HG02870 (cell line): ENCODE measurements at regions not wholly inside any gene's neighbourhood (a gene's known extent, or its start where the extent isn't known, plus 50 kb on each side); places are given as distances from the start of the nearest gene placed in this dataset.

Source experiments
- ATAC-seq: cut with Tn5 transposase; IDR thresholded peaks from one replicate; pipeline ENCODE4 v1.9.1; 2021; ENCODE audit warnings: mild to moderate bottlenecking, moderate library complexity; ENCODE audit not compliant: unreplicated experiment

DNA sequence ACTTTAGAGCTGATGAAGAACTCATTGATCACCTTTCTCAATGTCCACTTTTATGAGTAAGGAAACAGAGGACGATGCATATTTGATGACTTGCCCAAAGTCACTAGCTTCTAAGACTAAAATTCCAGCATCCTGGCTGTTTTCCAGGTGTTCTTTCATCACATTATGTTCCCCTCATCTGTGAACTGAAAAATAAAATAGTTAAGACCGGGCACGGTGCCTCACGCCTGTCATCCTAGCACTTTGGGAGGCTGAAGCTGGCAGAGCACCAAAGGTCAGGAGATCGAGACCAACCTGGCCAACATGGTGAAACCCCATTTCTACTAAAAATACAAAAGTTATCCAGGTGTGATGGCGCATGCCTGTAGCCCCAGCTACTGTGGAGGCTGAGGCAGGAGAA is 297.5 kb downstream of the DUSP10 start:
- ATAC-seq = no peak

DNA sequence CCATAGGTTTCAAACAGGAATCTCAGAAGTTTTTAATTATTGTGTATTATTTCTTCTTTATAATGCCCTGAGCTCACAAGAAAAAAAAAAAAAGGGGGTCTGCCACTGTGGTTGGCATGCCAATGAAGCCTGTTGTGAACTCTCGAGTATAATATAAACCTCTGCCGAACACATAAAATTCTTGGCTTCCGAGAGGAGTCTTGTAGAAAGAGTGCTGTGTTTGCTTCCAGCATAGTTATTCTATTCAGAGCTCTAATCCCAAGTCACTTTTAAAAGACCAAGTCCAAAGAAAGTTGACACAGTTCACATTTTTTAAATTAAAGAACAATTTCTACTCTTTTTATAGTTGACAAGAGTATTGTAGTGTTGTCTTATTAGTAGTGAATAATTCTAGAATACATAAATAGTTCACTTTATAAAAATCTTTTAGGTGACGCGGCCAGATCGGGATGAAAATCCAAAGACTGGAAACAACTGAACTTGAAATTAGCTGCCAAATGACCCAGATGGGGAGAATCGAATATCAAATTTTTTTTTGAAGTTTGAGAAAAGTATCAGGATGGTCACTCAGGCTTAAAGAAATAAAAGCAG is 293.2 kb downstream of the DUSP10 start:
- no peak for ATAC-seq

DNA sequence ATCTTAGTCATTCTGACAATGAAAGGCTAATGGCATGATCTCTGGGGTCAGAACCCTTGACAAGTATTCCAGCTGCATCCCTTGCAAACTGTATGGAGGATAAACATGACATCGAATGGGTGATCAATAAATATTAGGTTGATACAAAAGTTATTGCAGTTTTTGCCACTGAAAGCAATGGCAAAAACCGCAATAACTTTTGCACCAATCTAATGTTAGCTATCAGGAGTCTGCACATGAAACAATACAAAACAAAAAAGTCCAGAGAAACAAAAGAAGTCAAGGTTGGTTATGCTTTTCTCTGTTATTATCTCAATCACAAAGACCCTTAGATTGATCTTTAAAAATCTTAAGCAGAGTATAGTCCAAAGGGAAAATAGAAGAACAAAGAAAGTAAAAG is 292.7 kb downstream of the DUSP10 start:
- no peak for ATAC-seq

DNA sequence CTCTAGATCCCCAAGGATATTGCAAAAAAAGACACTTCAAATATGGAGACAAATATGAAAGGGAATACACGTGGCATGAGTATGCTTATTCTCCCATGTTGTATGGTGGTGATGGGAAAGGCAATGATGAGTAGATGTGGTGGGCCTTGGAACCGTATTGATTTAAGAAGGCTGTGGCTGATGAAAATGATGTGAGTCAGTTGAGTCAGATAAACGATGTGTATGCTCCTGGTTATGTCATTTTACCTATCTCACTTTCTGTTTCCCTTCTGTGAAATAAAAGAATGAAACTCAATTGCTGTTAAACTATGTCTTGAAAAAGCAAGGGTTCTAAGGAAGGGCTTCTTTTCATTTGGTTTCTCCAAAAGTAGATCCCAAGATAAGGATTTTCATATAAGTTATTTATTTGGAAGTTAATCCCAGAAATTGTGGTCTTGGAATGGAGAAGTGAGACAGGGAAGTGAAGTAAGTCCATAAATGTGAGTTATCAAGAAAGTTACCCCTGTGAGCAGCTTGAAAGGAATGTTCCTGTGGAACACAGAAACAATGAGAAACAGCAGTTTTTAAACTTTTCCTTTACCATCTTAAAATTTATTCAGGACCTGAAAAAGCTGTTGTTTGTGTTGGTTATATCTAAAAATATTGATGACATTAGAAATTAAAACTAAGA is 292.0 kb downstream of the DUSP10 start:
- no peak for ATAC-seq

DNA sequence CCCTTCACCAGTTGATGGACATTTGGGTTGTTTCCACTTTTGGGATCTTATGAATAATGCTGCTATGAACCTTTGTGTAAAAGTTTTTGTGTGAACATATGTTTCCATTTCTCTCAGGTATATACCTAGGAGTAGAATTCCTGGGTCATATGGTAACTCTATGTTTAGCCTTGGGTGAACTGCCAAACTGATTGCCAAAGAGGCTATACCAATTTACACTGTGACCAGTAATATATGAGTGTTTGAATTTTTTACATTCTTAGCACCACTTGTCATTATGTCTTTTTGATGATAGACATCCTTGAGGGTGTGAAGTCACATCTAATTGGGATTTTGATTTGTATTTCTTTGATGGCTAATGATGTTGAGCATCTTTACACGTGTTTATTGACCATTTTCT is 290.1 kb downstream of the DUSP10 start:
- ATAC-seq = no peak

DNA sequence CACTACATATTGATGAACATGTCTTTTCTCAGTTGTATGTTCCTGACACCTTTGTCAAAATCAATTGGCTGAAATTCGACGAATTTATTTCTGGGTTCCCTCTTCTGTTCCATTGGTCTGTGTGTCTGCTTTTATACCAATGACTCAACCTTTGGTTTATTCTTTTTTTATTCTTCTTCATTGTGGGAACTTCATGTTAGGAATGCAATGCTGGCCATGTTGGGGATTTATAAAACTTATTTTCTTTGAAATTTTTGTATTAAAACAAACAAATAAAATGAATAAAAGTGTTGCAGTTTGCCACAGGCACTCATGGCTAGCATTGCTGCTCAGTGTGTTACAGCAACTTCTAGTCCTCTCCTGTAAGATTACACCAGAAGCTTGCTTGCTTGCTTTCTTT is 287.8 kb downstream of the DUSP10 start:
- ATAC-seq = no peak

DNA sequence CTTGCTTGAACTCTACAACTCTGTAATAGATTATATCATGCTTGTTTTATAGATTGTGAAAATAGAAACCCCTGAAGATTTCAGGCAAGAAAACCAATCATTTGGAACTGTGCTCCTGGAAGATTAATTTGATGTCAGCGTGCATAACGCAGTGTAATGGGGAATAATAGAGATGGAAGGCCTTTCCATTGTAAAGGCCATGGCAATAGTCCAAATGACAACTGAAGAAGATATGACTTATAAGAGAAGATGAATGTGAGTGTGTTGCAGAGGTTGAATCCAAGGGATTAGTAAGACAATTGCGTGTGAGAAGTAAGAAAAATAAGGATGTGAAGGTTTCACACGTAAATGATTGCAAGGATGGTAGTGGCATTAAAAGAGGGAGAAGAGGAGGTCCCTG is 285.0 kb downstream of the DUSP10 start:
- no peak for ATAC-seq

GRCh38 chr1:221457685-221458446 is 284.0 kb downstream of the DUSP10 start:
- no peak for ATAC-seq

DNA sequence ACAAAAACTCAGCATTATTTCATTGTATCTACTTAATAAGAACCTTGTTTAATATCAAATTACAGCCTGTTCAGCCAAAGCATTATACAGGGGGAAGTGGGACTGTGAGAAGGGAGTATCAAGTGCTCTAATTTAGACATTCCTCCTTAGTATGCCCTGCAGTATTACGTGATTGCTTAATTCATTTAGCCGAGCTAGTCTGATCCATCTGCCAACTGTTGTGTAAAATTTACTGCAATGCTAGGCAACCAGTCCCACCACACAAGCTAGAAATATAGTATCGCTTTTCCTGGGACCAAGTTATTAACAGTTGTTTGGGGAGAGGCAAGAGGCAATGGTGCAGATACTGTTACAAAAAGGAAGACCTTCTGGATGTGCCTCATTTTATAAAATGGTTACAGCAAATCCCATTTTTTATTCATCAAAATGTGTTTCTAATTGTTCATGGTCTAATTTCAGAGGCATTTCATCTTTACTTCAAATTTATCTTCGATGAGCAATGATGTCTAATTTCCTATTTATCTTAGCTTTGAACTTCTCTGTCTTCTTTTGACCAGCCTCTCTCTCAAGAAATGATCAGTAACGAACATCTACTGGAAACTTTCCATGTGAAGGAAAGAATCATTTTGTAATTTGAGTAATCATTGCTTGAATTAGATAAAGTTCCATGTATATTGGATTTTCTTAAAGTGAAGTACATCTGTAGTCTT is 283.3 kb downstream of the DUSP10 start:
- no peak for ATAC-seq

GRCh38 chr1:221459558-221459957 is 282.3 kb downstream of the DUSP10 start:
- no peak for ATAC-seq

GRCh38 chr1:221462345-221462744 is 279.5 kb downstream of the DUSP10 start:
- ATAC-seq = no peak

- no peak for ATAC-seq
These were observed 273.3 kb downstream of the DUSP10 start for GRCh38 chr1:221468546-221468945.

- no peak for ATAC-seq
These were observed 272.4 kb downstream of the DUSP10 start for GRCh38 chr1:221469476-221469875.

DNA sequence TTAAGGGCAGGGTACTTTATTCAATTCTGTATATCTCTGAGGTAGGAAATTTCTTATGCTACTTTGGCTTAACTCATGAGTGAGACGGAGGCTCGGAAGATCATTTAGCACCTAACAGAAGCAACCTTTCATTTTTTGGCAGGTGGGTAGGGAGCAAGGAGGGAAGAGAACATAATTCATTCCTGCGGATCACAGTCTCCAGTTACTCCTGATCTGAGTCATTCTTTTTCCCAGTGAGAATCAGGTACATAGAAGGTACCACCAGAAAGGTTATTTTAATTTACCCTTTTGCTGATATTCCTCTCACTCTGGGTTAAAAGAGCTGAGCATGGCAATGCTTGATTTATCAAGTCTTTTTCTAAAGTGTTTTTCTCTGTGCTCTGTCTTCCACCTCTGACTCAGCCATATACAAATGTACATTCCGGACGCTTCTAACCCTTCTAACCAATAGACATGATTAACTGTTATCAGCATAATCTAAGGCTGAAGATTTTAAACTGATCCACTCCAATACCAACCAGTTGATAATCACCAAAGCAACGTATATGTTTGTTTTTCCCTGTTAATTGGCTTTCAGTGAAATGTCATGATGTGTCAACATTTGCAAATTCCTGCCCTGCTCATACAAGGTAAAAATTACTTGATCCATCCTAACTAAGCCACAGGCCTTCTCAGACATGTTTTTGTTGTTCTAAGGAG is 271.7 kb downstream of the DUSP10 start:
- ATAC-seq = no peak

GRCh38 chr1:221473411-221473810 is 268.5 kb downstream of the DUSP10 start:
- ATAC-seq = no peak

- no peak for ATAC-seq
These were observed 264.6 kb downstream of the DUSP10 start for GRCh38 chr1:221477252-221477651.

GRCh38 chr1:221478050-221478949 is 263.6 kb downstream of the DUSP10 start:
- peak; percentile 87 for ATAC-seq

- no peak for ATAC-seq
These were observed 253.9 kb downstream of the DUSP10 start for GRCh38 chr1:221487781-221488524.

DNA sequence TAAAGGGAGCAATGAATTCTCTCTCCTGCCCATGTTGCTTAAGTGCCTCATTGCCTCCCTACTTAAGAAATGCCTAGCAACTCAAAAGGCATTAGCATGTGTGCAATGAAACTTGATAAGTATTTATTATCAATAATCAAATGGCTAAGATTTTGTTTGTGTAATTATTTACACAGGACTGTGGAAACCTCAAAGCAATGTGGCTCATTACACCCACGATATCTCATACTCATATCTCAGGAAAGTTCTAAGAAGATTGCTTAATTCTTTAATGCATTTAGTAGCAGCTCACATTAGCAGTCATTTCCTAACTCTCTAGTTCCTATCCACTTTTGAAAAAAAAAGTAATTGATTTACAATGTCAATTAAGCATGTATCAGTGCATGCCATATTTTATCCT is 253.3 kb downstream of the DUSP10 start:
- ATAC-seq = no peak
